ENCODE measurements at regions not wholly inside any gene's neighbourhood (a gene's known extent, or its start where the extent isn't known, plus 50 kb on each side); places are given as distances from the start of the nearest gene placed in this dataset.

DNA sequence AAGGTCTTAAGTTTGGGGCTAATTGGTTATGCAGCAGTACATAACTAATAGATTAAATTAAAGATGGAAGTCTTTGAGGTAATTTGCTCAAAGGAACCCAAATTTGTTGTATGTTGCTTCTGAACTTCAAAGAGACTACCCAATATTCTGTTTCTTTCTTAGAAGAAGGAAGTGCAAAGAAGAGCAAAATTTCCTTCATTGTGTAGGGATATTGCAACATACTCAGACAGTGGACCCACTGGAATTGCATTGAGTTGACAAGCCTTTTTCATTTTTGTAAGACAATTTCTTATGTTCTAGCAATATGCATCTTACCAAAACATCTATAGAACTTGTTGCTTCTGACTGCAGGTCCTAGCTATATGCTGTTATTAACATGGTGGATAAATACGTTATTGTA lies 527.8 kb downstream of the SH2D4B start:
- TF ChIP-seq CTCF (IDR thresholded peaks at IDR 0.05), result no peak
- TF ChIP-seq POLR2A (IDR thresholded peaks at IDR 0.05), result no peak

Data from lower leg skin (tissue), 3 donors.